HUES64 (cell line): ENCODE measurements at regions not wholly inside any gene's neighbourhood (a gene's known extent, or its start where the extent isn't known, plus 50 kb on each side); places are given as distances from the start of the nearest gene placed in this dataset.

Experiments
- H3K27ac ChIP-seq: 2 replicates; pipeline ENCODE4 v1.7.0; 2013; ENCODE audit warnings: low read depth, low read length, inconsistent platforms
- H3K27me3 ChIP-seq: 2 replicates; pipeline ENCODE4 v1.6.1; 2013; ENCODE audit warnings: mild to moderate bottlenecking, low read length; ENCODE audit not compliant: insufficient read depth
- H3K36me3 ChIP-seq: 2 replicates; pipeline ENCODE4 v1.6.1; 2013; ENCODE audit warnings: mild to moderate bottlenecking, low read length; ENCODE audit not compliant: insufficient read depth
- H3K4me1 ChIP-seq: 2 replicates; pipeline ENCODE4 v1.6.1; 2013; ENCODE audit warnings: mild to moderate bottlenecking, low read length, moderate library complexity; ENCODE audit not compliant: insufficient read depth
- H3K4me3 ChIP-seq: 2 replicates; pipeline ENCODE4 v1.5.1; 2013; ENCODE audit warnings: mild to moderate bottlenecking, low read length, moderate library complexity
- H3K9ac ChIP-seq: 2 replicates; pipeline ENCODE4 v1.6.1; 2013; ENCODE audit warnings: mild to moderate bottlenecking, low read depth, low read length
- H3K9me3 ChIP-seq: 2 replicates; pipeline ENCODE4 v1.6.1; 2013; ENCODE audit warnings: low read depth, low read length; ENCODE audit not compliant: insufficient read depth
- WGBS: fragments of 150-250, 120-280 bp; methylation state at CpG from one replicate; pipeline ENCODE4 v1.1.7; 2013; ENCODE audit warnings: missing lambda C conversion rate; 5-methylcytosine and 5-hydroxymethylcytosine counted together

- no peaks in the 10 kb centered on the region for H3K9me3 ChIP-seq
- WGBS: 98% methylated on average over 3 of the region's 3 CpGs
- no peak overlapping the region for H3K4me3 ChIP-seq
- no peaks in the 10 kb centered on the region for H3K4me1 ChIP-seq
- no peak overlapping the region for H3K27ac ChIP-seq
- no peaks in the 10 kb centered on the region for H3K36me3 ChIP-seq
- no peaks in the 10 kb centered on the region for H3K27me3 ChIP-seq
- H3K9ac ChIP-seq: no peak overlapping the region
Observed at GRCh38 chr1:101356013-101356412, 119.2 kb downstream of the S1PR1 start.

- no peaks in the 10 kb centered on the region for H3K36me3 ChIP-seq
- 94% methylated on average over 3 of the region's 5 CpGs for WGBS
- H3K27me3 ChIP-seq: no peaks in the 10 kb centered on the region
- no peak overlapping the region for H3K4me3 ChIP-seq
- no peaks in the 10 kb centered on the region for H3K9me3 ChIP-seq
- no peaks in the 10 kb centered on the region for H3K4me1 ChIP-seq
- no peak overlapping the region for H3K27ac ChIP-seq
- H3K9ac ChIP-seq: no peak overlapping the region
Observed at GRCh38 chr1:101356604-101357443, 120.0 kb downstream of the S1PR1 start.

GRCh38 chr1:101357444-101357986, 120.7 kb downstream of the S1PR1 start:
- no peaks in the 10 kb centered on the region for H3K36me3 ChIP-seq
- H3K9me3 ChIP-seq: no peaks in the 10 kb centered on the region
- H3K27ac ChIP-seq: no peak overlapping the region
- 66% methylated on average over 4 of the region's 4 CpGs for WGBS
- no peak overlapping the region for H3K4me3 ChIP-seq
- no peaks in the 10 kb centered on the region for H3K27me3 ChIP-seq
- H3K9ac ChIP-seq: no peak overlapping the region
- H3K4me1 ChIP-seq: no peaks in the 10 kb centered on the region

- Histone ChIP-seq H3K9ac (no peak overlapping the region), H3K9me3 (no peaks in the 10 kb centered on the region), H3K27ac (no peak overlapping the region), H3K4me3 (no peak overlapping the region), H3K4me1 (no peaks in the 10 kb centered on the region), H3K27me3 (no peaks in the 10 kb centered on the region), H3K36me3 (no peaks in the 10 kb centered on the region)
- WGBS: 94% methylated on average over 3 of the region's 3 CpGs
Observed at GRCh38 chr1:101360506-101360905, 123.7 kb downstream of the S1PR1 start.

- Histone ChIP-seq H3K36me3 (no peaks in the 10 kb centered on the region), H3K4me1 (no peaks in the 10 kb centered on the region), H3K27ac (no peak overlapping the region), H3K9ac (no peak overlapping the region), H3K4me3 (no peak overlapping the region), H3K9me3 (no peaks in the 10 kb centered on the region), H3K27me3 (no peaks in the 10 kb centered on the region)
Observed at GRCh38 chr1:101363891-101364318, 127.1 kb downstream of the S1PR1 start.

- Histone ChIP-seq H3K9me3 (no peaks in the 10 kb centered on the region), H3K4me3 (no peak overlapping the region), H3K27ac (no peak overlapping the region), H3K9ac (no peak overlapping the region), H3K36me3 (no peaks in the 10 kb centered on the region), H3K4me1 (no peaks in the 10 kb centered on the region), H3K27me3 (no peaks in the 10 kb centered on the region)
- 91% methylated on average over 1 of the region's 3 CpGs for WGBS
Observed at GRCh38 chr1:101364370-101365120, 127.7 kb downstream of the S1PR1 start.

- no peak overlapping the region for H3K9ac ChIP-seq
- H3K27me3 ChIP-seq: no peaks in the 10 kb centered on the region
- no peak overlapping the region for H3K4me3 ChIP-seq
- H3K27ac ChIP-seq: no peak overlapping the region
- WGBS: 90% methylated on average over 3 of the region's 3 CpGs
- no peaks in the 10 kb centered on the region for H3K4me1 ChIP-seq
- no peaks in the 10 kb centered on the region for H3K36me3 ChIP-seq
- no peaks in the 10 kb centered on the region for H3K9me3 ChIP-seq
Observed at GRCh38 chr1:101365186-101365585, 128.4 kb downstream of the S1PR1 start.

- Histone ChIP-seq H3K9ac (no peak overlapping the region), H3K27ac (no peak overlapping the region), H3K4me1 (no peaks in the 10 kb centered on the region), H3K27me3 (no peaks in the 10 kb centered on the region), H3K36me3 (no peaks in the 10 kb centered on the region), H3K4me3 (no peak overlapping the region), H3K9me3 (no peaks in the 10 kb centered on the region)
- WGBS: 97% methylated on average over 2 of the region's 2 CpGs
Observed at GRCh38 chr1:101365878-101366277, 129.1 kb downstream of the S1PR1 start.

GRCh38 chr1:101366513-101367215, 129.8 kb downstream of the S1PR1 start:
- Histone ChIP-seq H3K27ac (no peak overlapping the region), H3K27me3 (no peaks in the 10 kb centered on the region), H3K4me1 (no peaks in the 10 kb centered on the region), H3K9me3 (no peaks in the 10 kb centered on the region), H3K36me3 (no peaks in the 10 kb centered on the region), H3K9ac (no peak overlapping the region), H3K4me3 (no peak overlapping the region)

GRCh38 chr1:101367630-101368029, 130.8 kb downstream of the S1PR1 start:
- WGBS: 87% methylated on average over 5 of the region's 5 CpGs
- Histone ChIP-seq H3K9ac (no peak overlapping the region), H3K4me1 (no peaks in the 10 kb centered on the region), H3K36me3 (no peaks in the 10 kb centered on the region), H3K27me3 (no peaks in the 10 kb centered on the region), H3K4me3 (no peak overlapping the region), H3K9me3 (no peaks in the 10 kb centered on the region), H3K27ac (no peak overlapping the region)

GRCh38 chr1:101370488-101370887, 133.7 kb downstream of the S1PR1 start:
- Histone ChIP-seq H3K27ac (no peak overlapping the region), H3K4me3 (no peak overlapping the region)

More at GRCh38 chr1:101370488-101370887, 133.7 kb downstream of the S1PR1 start:
- H3K9ac ChIP-seq: no peak overlapping the region
- 92% methylated on average over 2 of the region's 3 CpGs for WGBS
- H3K9me3 ChIP-seq: no peaks in the 10 kb centered on the region
- H3K4me1 ChIP-seq: no peaks in the 10 kb centered on the region
- no peaks in the 10 kb centered on the region for H3K27me3 ChIP-seq
- H3K36me3 ChIP-seq: no peaks in the 10 kb centered on the region
